GM12872 (cell line): ENCODE measurements at regions not wholly inside any gene's neighbourhood (a gene's known extent, or its start where the extent isn't known, plus 50 kb on each side); places are given as distances from the start of the nearest gene placed in this dataset.

Experiments used
- TF ChIP-seq, protein P1 (sequence below): IDR thresholded peaks from 3 replicates; pipeline ENCODE4 v1.5.1; 2011; ENCODE audit warnings: low read depth, mild to moderate bottlenecking, low read length, moderate library complexity; ENCODE audit not compliant: insufficient read depth

DNA sequence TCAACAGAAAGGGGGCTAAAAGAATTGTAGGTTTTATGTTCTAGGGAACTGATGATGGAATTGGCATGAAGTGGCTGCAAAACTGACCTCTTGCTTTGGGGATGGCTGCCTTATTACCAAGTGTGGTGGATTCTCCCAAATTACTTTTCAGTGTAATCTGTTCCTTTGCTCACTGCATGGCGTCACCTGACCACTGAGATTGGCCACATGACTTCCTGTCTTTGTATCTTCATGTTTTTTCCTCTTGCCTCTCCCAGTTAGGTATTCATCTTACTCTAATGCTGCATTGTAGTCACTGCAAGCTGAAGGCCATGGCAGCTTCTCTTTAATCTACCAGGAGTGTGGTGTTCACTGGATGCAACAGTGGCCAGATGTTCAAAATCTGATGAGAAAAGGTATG lies 257.7 kb upstream of the TNP1 start:
- TF ChIP-seq, protein P1, sequence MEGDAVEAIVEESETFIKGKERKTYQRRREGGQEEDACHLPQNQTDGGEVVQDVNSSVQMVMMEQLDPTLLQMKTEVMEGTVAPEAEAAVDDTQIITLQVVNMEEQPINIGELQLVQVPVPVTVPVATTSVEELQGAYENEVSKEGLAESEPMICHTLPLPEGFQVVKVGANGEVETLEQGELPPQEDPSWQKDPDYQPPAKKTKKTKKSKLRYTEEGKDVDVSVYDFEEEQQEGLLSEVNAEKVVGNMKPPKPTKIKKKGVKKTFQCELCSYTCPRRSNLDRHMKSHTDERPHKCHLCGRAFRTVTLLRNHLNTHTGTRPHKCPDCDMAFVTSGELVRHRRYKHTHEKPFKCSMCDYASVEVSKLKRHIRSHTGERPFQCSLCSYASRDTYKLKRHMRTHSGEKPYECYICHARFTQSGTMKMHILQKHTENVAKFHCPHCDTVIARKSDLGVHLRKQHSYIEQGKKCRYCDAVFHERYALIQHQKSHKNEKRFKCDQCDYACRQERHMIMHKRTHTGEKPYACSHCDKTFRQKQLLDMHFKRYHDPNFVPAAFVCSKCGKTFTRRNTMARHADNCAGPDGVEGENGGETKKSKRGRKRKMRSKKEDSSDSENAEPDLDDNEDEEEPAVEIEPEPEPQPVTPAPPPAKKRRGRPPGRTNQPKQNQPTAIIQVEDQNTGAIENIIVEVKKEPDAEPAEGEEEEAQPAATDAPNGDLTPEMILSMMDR, result no peak

DNA sequence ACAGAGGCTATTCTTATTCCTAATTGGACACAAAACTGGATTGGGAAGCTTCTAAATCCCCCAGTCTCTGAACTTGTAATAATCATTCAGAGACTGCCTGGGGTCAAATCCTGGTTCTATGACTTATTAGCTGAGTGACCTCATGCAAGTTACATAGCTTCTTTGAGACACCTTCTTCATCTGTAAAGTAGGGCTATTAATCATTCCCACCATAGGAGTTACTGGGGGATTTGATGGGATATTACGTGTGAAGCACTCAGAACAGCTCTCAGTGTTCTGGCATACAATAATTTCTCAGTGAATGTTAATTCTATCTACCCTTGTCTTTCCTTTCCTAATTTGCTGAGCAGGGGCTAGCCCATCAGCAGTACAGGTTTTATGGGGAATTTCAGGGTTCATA lies 256.7 kb upstream of the TNP1 start:
- TF ChIP-seq, protein P1, result no peak

DNA sequence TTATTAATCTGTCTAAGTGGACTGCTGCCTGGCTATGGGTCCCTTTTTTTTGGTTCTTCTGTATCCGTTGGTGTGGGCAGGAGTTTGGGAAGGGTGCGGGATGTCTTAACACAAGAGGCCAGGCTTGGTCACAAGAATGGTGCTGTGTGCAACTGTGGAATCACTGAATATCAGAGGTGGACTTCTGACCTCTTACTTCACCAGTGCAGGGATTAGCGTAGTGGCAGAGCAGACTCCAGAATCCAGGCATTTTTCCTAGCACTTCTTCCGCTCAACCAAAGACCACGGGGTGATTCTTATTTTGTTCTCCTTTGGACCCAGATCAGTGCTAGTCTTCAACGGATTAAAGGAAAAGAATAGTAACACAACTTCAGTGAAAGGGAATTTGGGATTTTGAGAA lies 254.3 kb upstream of the TNP1 start:
- TF ChIP-seq, protein P1, result no peak

DNA sequence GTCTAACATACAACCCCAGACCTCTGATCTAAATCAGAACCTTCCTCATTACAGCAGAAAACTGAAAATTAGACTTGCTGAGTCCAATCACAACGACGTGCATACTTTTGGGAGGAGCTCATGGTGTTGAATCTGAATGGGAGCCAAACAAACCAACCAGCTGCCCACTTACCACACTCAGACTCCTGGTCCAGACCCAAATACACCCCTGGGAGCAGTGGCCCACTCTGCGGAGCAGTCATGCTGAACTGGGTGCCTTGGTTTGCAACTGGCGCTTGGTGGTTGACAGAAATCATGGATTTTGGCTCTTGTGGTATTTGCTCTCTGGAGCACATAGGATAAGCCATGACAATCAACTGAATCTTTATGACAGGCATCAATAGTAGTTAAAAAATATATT lies 253.6 kb upstream of the TNP1 start:
- TF ChIP-seq, protein P1, result no peak

DNA sequence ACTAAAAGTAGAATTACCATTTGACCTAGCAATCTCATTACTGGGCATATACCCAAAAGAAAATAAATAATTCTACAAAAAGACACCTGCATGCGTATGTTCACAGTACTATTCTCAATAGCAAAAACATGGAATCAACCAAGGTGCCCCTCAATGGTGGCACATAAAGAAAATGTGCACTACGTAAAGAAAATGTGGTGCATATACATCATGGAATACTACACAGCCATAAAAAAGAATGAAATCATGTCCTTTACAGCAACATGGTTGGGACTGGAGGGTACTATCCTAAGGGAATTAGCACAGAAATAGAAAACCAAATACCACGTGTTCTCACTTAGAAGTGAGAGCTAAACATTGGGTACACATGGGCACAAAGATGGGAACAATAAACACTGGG lies 250.7 kb upstream of the TNP1 start:
- TF ChIP-seq, protein P1, result no peak

DNA sequence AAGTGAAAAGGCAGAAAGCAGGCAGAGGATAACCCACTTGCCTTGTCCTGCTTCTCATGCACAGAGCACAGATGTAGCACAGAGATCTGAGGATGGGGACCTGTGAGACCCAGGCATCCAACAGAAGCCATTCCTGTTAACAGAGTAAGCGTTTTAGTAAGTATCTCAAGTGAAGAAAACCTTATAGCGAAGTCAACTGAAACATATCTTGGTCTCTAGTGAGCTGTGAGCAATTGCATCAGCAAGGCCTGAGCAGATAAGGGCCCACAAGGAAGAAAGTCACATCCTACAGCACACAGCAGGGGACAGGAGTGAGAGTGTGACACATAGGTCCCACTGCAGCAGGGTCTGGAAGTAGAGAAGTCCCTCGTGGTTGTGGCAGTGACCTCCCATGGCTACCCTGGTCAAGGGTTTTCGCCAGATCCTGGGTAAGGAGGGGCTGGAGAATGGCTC lies 248.7 kb upstream of the TNP1 start:
- TF ChIP-seq, protein P1, result no peak

DNA sequence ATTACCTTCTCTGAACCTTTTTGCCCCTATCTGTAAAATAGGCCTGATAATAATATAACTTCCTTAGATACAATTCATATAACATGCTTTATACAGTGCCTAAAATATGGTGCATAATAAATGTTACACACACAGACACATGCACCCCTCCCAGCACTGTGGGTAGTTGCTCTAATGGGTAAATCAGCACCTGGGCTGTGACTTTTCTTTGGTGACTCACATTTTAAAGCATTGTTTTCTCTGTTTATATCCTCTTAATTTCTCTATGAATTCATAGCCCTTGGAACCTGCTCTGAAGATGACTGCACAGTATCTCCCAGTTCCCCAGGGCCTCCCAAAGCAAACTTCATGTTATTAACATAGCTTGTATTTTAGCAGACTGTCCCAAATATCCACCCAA lies 248.2 kb upstream of the TNP1 start:
- TF ChIP-seq, protein P1, result no peak

DNA sequence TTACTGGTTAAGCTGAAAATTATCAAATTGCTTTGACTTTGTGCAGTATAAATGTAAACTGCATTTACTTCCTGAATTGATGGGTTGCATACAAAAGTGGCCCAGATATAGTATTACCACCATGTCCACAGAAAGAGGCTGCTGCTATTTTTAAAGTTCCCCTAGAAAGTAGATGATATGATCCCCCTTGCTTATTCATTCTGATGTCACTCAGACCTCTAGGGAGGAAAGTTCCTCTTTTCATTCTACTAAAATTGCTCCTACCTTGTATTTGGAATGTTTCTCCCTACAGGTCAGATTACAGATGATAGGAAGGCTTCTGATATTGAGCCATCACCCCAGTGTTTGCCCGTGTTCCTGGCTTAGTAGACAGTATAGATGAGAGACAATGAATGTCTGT lies 247.6 kb upstream of the TNP1 start:
- TF ChIP-seq, protein P1, result no peak
